HCT116 (cell line): ENCODE measurements at regions not wholly inside any gene's neighbourhood (a gene's known extent, or its start where the extent isn't known, plus 50 kb on each side); places are given as distances from the start of the nearest gene placed in this dataset.

ENCODE experiments used
- ATAC-seq: fragments of 200-7000 bp; cut with Tn5 transposase; 2 replicates; pipeline ENCODE4 v1.9.1; 2020; ENCODE audit warnings: mild to moderate bottlenecking, moderate library complexity
- BruUV-seq: library from RNA; stranded (reverse); fragments of 400-500 nt; replicated peaks from 2 replicates; lab custom pipeline; 2021; lab: Mats Ljungman, UMichigan
- CTCF ChIA-PET: fragments of 300-600 bp; sonication (Branson Sonifier 250); formaldehyde crosslinking; loops from one replicate; lab custom pipeline; 2021; ENCODE audit warnings: antibody characterized with exemption; lab: Charles Lee
- POLR2A ChIA-PET: fragments of 300-600, 350-600 bp; sonication (Branson Sonifier 250); formaldehyde crosslinking; loops from one replicate; lab custom pipeline; 2021; ENCODE audit warnings: antibody characterized with exemption; lab: Charles Lee
- RAD21 ChIA-PET, 2 experiments: fragments of 300-600 bp; sonication (Branson Sonifier 250); formaldehyde crosslinking; loops; one replicate each; lab custom pipeline; 2023; ENCODE audit warnings: low total read pairs in 2 of 2; ENCODE audit not compliant: uncharacterized antibody in 2 of 2, unreplicated experiment in 2 of 2, low non-redundant PET in 1 of 2; lab: Charles Lee
- DNase-seq: peaks from one replicate; pipeline ENCODE4 v3.0.0-alpha.2; 2010; ENCODE audit warnings: low read depth, low spot score
- H2AFZ ChIP-seq: fragments of 200-600 bp; shearing (Covaris generic), sonication (generic); 2 replicates; pipeline ENCODE4 v1.6.1; 2017; ENCODE audit warnings: low read depth, mixed run types, mixed read lengths, antibody characterized with exemption, low read length; ENCODE audit not compliant: poor library complexity, severe bottlenecking
- H3K27ac ChIP-seq: 2 replicates; pipeline ENCODE4 v1.5.1; 2012; ENCODE audit warnings: low read depth, low read length
- H3K27me3 ChIP-seq: fragments of 200-600 bp; sonication (generic); 2 replicates; pipeline ENCODE4 v1.6.1; 2016; ENCODE audit warnings: mixed run types, low read length, mixed read lengths; ENCODE audit not compliant: insufficient read depth
- H3K36me3 ChIP-seq, 2 experiments: fragments of 200-500 bp in 1 of 2; fragments of 200-600 bp in 1 of 2; sonication (Bioruptor generic) in 1 of 2; sonication (generic) in 1 of 2; 2 replicates each; pipeline versions ENCODE4 v1.5.1 to v1.6.1; 2014 to 2016; ENCODE audit warnings: low read length in 2 of 2, inconsistent platforms in 1 of 2, mixed read lengths in 1 of 2, mixed run types in 1 of 2; ENCODE audit not compliant: insufficient read depth in 2 of 2, control insufficient read depth in 1 of 2
- H3K4me1 ChIP-seq, 2 experiments: fragments of 200-600 bp in 1 of 2; sonication (generic) in 1 of 2; 2 replicates each; pipeline versions ENCODE4 v1.5.1 to v1.6.1; 2012 to 2017; ENCODE audit warnings: low read length in 2 of 2, inconsistent platforms in 1 of 2, mild to moderate bottlenecking in 1 of 2, mixed read lengths in 1 of 2, mixed run types in 1 of 2, moderate library complexity in 1 of 2; ENCODE audit not compliant: insufficient read depth in 2 of 2, control insufficient read depth in 1 of 2
- H3K4me2 ChIP-seq: fragments of 200-600 bp; sonication (generic); 2 replicates; pipeline ENCODE4 v1.6.1; 2017; ENCODE audit warnings: mixed run types, low read length, mixed read lengths
- H3K4me3 ChIP-seq, 2 experiments: fragments of 200-600 bp in 1 of 2; sonication (generic) in 1 of 2; replicated peaks in 1 of 2; 2 replicates each; pipeline ENCODE4 v1.5.1; 2011 to 2016; ENCODE audit warnings: low read length in 2 of 2, control low read depth in 1 of 2, low read depth in 1 of 2, mild to moderate bottlenecking in 1 of 2, mixed read lengths in 1 of 2, mixed run types in 1 of 2
- H3K79me2 ChIP-seq: fragments of 200-600 bp; sonication (generic); 2 replicates; pipeline ENCODE4 v1.6.1; 2017; ENCODE audit warnings: mild to moderate bottlenecking, mixed run types, low read length, moderate library complexity, mixed read lengths; ENCODE audit not compliant: insufficient read depth
- H3K9ac ChIP-seq: fragments of 200-600 bp; sonication (generic); 2 replicates; pipeline ENCODE4 v1.6.1; 2016; ENCODE audit warnings: low read length, mixed read lengths
- H3K9me2 ChIP-seq: fragments of 200-600 bp; sonication (generic), shearing (Covaris generic); 2 replicates; pipeline ENCODE4 v1.6.1; 2017; ENCODE audit warnings: mixed run types, mild to moderate bottlenecking, moderate library complexity; ENCODE audit not compliant: insufficient read depth
- H3K9me3 ChIP-seq, 2 experiments: fragments of 200-500 bp in 1 of 2; fragments of 200-600 bp in 1 of 2; sonication (Bioruptor generic) in 1 of 2; sonication (generic) in 1 of 2; 2 replicates each; pipeline ENCODE4 v1.6.1; 2014 to 2017; ENCODE audit warnings: low read length in 2 of 2, mixed read lengths in 2 of 2, inconsistent platforms in 1 of 2, low read depth in 1 of 2, mild to moderate bottlenecking in 1 of 2, mixed run types in 1 of 2, moderate library complexity in 1 of 2; ENCODE audit not compliant: control insufficient read depth in 1 of 2, insufficient read depth in 1 of 2
- H4K20me1 ChIP-seq: fragments of 200-600 bp; sonication (generic), shearing (Covaris generic); 2 replicates; pipeline ENCODE4 v1.6.1; 2017; ENCODE audit warnings: mixed run types, mild to moderate bottlenecking, moderate library complexity; ENCODE audit not compliant: insufficient read depth
- ATF3 ChIP-seq: IDR thresholded peaks from 2 replicates; pipeline ENCODE4 v1.6.1; 2012
- CEBPB ChIP-seq: IDR thresholded peaks from 2 replicates; pipeline ENCODE4 v1.6.1; 2012; ENCODE audit warnings: low read depth
- ELF1 ChIP-seq: IDR thresholded peaks from 2 replicates; pipeline ENCODE4 v1.6.1; 2012; ENCODE audit warnings: low read depth, borderline replicate concordance
- EZH2 ChIP-seq: fragments of 200-600 bp; sonication (generic); IDR thresholded peaks from 2 replicates; pipeline ENCODE4 v1.6.1; 2017; ENCODE audit warnings: antibody characterized with exemption, mixed run types
- EZH2phosphoT487 ChIP-seq: fragments of 200-600 bp; IDR thresholded peaks from 2 replicates; pipeline ENCODE4 v1.6.1; 2018; ENCODE audit warnings: antibody characterized with exemption, borderline replicate concordance
- FOSL1 ChIP-seq: IDR thresholded peaks from 2 replicates; pipeline ENCODE4 v1.6.1; 2012; ENCODE audit warnings: low read depth
- JUND ChIP-seq: IDR thresholded peaks from 2 replicates; pipeline ENCODE4 v1.6.1; 2012
- POLR2AphosphoS5 ChIP-seq: IDR thresholded peaks from 2 replicates; pipeline ENCODE4 v1.6.1; 2011; ENCODE audit warnings: mild to moderate bottlenecking, low read depth, low read length, moderate library complexity
- REST ChIP-seq: IDR thresholded peaks from 2 replicates; pipeline ENCODE4 v1.6.1; 2012; ENCODE audit warnings: low read depth
- TCF7L2 ChIP-seq: IDR thresholded peaks from 2 replicates; pipeline ENCODE4 v1.7.0; 2011; ENCODE audit warnings: borderline replicate concordance, inconsistent platforms; ENCODE audit not compliant: insufficient read depth, insufficient read length; ENCODE audit errors: extremely low read depth
- ZBTB33 ChIP-seq: IDR thresholded peaks from 2 replicates; pipeline ENCODE4 v1.6.1; 2011; ENCODE audit warnings: mild to moderate bottlenecking, low read length, moderate library complexity; ENCODE audit not compliant: insufficient replicate concordance; ENCODE audit errors: extremely low read depth
- ZNF274 ChIP-seq: fragments of 200-500 bp; sonication (Bioruptor generic); IDR thresholded peaks from 2 replicates; pipeline ENCODE4 v1.6.1; 2014; ENCODE audit warnings: mild to moderate bottlenecking, low read depth, low read length, inconsistent platforms
- intact Hi-C: fragments of 100-400 bp; cut with micrococcal nuclease; formaldehyde crosslinking; loops from 2 replicates; pipeline ENCODE4 v1.10.0; 2022

- Histone ChIP-seq H3K79me2 (no peaks in the 10 kb centered on the region), H3K9ac (no peak overlapping the region), H2AFZ (no peak overlapping the region), H3K36me3 (no peaks in the 10 kb centered on the region), H3K27ac (no peak overlapping the region), H4K20me1 (no peaks in the 10 kb centered on the region; the same call in 1 of the 2 replicates), H3K4me3 (no peak overlapping the region), H3K27me3 (no peaks in the 10 kb centered on the region), H3K4me1 (no peaks in the 10 kb centered on the region), H3K9me2 (no peaks in the 10 kb centered on the region), H3K9me3 (peaks cover 0 to 27% of the 10 kb centered on the region in 2 experiments; a peak in 3 of 4 replicates), H3K4me2 (no peak overlapping the region)
- DNase-seq (no peak), ATAC-seq (no peak)
- ChIA-PET POLR2A (no interaction called here), CTCF (no interaction called here), RAD21 (no interaction called here)
- TF ChIP-seq CEBPB = no peak
- intact Hi-C loops = no loop called here
- BruUV-seq = no TSS peak
Observed at GRCh38 chr18:55863391-55863706, 275.4 kb upstream of the TCF4 start.

GRCh38 chr18:55862693-55863390 lies 274.9 kb upstream of the TCF4 start:
- ChIA-PET RAD21 (no interaction called here), CTCF (no interaction called here), POLR2A (no interaction called here)
- BruUV-seq = no TSS peak
- H2AFZ ChIP-seq = no peak overlapping the region
- H3K9ac ChIP-seq = no peak overlapping the region
- H3K27me3 ChIP-seq = no peaks in the 10 kb centered on the region
- H3K9me3 ChIP-seq = peaks cover 0 to 22% of the 10 kb centered on the region in 2 experiments; a peak in 3 of 4 replicates
- H3K4me2 ChIP-seq = no peak overlapping the region
- DNase-seq (no peak), ATAC-seq (no peak)
- H3K9me2 ChIP-seq = no peaks in the 10 kb centered on the region
- H3K4me1 ChIP-seq = no peaks in the 10 kb centered on the region
- H3K79me2 ChIP-seq = no peaks in the 10 kb centered on the region
- no peak overlapping the region for H3K4me3 ChIP-seq
- H3K27ac ChIP-seq = no peak overlapping the region
- intact Hi-C loops = no loop called here
- H4K20me1 ChIP-seq = no peaks in the 10 kb centered on the region; the same call in 1 of the 2 replicates
- no peaks in the 10 kb centered on the region for H3K36me3 ChIP-seq
- TF ChIP-seq ATF3 (no peak), POLR2AphosphoS5 (no peak), ELF1 (no peak), ZBTB33 (no peak), REST (no peak), TCF7L2 (no peak), FOSL1 (no peak), EZH2phosphoT487 (no peak), EZH2 (no peak), ZNF274 (no peak), JUND (no peak)
